Mesenteric fat pad (tissue), 1 donor: ENCODE measurements at regions not wholly inside any gene's neighbourhood (a gene's known extent, or its start where the extent isn't known, plus 50 kb on each side); places are given as distances from the start of the nearest gene placed in this dataset.

Source experiments
- DNase-seq: peaks from one replicate; pipeline ENCODE4 v3.0.0-alpha.2; 2020; ENCODE audit warnings: low spot score
- donor health status: DM: yes; HTN: yes; CAD: no.

DNA sequence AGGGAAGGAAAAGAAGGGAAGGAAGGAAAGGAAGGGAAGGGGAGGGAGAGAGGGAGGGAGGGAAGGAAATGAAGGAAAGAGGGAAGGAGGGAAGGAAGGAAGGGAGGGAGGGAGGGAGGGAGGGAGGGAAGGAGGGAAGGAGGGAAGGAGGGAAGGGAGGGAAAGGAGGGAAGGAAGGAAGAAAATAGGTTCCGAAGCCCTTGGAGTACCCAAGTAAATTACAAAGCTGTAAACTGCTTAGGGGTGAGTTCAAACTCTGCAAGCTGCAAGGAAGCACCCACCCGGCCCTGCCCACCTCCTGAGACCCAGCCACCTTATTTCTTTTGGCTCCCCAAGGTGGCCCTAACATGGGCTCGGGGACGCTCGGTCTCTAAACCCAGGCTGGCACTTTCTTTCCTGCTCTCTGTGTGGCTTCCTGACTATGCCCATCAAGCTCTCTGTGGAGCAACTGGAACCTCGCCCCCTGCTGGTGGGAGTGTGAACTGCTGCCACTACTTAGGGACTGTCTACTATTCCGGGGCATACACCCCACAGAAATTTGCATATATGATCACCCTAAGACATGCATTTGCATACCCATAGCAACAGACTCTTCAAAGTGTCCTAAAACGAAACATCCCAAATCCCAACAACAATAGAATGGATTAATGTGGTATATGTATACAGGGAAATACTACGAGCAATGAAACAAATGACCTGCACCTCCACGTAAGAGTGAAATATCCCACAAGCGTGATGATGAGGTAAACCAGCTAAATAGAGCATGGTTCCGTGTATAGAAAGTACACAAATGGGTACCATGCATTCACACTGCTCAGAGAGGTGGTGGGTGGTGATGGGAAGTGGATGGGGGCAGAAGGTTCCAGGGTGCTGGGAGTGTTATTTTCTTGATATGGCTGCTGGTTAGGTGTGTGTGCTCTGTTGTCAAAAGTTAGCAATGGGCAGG is 151.7 kb upstream of the TBL1X start:
- DNase-seq, result no peak

DNA sequence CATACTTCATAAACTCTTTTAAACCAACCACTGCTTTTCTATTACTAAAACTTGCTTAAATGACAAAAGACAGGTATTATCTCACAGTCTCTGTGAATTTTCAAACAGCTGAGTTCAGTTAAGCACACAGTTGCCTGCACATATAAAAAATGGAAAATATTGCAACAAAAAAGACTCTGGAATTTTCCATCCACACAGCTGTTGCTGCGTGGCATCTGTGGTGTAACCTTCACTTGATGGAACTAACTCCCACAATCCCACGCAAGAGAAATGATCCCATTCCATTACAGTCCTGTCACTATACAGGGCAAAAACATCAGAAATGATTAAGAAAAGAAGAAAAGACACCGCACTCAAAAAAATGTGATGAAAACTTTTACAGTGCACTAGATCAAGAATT is 149.8 kb upstream of the TBL1X start:
- DNase-seq, result no peak

DNA sequence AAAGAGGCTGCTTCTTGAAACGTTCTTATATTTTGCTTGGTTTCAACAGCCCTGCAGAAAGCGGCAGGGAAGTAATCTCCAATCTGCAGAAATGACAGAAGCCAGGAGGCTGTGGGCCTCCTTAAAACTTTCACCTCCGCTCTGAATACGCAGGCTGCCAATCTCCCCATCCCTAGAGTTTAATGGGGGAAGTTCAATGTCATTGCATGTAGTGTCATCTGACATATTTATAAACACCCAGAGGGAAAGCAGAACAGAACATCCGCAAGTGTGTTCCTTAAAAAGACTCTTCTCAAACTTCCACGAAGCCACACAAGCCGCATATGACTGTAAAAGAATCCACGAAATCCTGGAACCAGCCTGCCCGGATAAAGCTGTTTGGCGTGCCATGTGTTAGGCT is 148.8 kb upstream of the TBL1X start:
- no peak for DNase-seq

DNA sequence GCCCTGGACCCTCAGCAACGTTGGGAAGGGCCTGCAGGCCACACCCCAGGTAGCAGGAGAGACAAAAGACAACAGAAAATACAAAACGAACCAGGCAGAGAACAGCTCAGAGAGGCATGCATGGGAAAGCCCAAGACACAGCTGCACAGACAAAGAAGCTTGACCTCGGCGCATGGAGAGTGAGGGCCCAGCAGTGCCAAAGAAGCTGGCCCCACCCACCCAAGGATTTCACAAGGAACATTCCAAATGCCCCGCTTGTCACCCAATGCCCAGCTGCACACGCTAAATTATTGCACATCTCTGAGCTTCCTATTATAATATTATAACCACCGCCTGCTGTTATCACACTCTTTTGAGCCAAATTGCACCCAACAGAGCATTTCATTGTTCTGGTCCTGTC is 147.7 kb upstream of the TBL1X start:
- DNase-seq, result no peak

DNA sequence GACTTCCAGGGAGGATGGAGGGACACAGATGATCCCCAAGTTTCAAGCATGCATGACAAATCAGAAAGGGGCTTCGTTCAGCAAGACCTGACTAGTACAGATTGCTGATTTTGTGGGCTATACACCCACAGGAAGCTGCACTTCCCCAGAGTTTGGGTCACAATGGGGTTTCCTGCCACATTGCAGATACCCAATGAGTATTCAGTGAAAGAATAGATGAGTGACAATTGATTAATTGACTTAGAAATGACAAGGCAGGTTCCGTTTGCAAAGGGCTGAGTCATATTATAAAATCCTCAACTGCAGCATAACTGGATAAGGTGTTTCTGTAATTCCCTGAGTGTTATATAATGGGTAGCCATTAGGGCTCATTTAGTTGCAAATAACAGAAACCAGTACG is 146.6 kb upstream of the TBL1X start:
- no peak for DNase-seq

DNA sequence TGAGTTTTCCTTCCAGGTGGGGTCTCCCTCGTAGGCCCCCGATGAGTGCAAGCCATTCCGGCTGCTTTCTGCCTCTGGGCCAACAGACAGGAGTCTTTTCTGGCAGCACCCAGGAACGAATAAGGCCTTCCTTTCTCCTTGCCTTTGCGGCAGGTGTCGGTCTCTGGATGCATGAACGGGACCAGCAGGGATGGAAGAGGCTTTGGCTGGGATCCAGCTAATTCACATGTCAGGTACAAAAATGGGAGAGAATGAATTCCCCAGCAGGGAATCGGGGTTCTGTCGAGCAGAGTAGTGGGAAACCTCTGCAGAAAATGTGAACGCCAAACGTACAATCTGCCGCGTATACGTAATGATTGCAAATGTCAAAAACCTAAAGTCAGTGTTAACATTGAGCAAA is 146.1 kb upstream of the TBL1X start:
- DNase-seq, result no peak

DNA sequence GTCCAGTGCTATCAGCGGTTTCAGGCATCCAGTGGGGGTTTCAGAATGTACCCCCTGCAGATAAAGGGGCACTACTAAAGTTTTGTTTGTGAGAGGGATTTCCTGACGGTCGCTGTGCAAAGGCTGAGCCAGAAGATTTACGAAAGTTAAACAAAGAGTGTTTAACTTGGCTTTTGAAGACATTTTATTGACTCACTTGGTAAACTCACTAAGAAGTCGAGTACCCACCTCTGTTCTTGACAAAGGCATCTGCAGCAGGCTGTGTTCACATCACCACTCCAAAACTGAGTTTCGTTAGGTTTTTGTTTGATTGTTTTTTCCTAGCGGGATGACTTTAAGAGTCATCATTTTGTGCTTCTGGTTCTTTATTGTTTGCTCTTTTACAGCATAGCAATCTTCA is 143.9 kb upstream of the TBL1X start:
- no peak for DNase-seq

DNA sequence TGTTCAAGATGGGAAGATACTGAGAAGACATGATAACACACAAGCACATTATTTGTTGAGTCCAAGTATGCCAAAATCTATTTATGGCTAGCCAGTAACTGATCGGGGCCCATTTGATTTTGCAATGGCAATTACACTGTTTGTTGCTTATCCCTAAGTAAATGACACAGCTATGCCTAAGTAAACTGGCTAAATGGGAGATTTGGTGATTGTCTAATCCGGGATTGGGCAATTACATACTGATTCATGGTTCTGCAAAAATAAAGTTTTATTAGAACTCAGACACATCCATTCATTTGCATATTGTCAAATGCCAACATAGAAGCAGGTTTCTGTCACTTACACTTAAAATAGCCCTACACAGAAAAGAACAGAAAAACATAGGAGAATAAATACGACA is 140.2 kb upstream of the TBL1X start:
- DNase-seq, result no peak

DNA sequence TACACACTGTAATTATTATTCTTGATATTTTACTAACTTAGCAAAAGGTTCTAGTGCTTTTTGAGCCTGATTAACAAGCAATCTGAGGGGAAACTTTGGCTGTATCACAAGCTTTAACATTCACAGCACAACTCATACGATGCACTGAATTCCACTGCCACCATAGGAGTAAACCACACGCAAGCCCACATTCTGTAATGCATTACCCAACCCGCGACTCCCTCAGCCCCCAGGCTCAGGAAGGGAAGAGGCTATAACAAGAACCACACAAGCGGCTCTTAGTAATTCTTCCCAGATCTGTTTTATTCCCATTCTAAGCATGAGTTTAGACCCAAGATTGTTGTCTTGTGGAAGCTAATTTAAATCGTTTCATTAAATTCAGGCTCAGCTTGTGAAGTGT is 138.5 kb upstream of the TBL1X start:
- DNase-seq, result no peak

DNA sequence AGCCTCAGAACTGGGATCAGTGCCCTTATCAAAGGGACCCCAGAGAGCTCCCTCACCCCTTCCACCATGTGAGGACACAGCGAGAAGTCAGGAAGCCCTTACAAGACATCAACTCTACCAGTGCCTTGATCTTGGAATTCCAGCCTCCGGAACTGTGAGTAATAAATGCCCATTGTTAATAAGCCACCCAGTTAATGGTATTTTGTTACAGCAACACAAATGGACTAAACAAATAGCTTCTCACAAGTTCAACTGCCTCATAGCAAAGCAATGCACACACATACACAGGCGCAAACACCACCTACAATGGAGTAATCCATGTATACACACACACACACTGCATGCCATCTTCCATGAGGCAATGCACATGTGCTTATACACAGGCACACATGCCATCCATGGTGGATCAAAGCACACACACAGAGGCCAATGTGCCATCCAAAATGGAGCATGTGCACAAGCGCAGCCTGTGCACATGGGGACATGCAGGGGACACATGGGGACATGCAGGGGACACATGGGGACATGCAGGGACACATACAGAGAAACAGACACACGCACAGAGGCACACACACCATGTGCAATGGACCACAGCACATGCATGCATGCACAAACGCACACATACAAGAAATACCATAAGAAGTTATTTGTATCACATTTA is 137.6 kb upstream of the TBL1X start:
- DNase-seq, result no peak

DNA sequence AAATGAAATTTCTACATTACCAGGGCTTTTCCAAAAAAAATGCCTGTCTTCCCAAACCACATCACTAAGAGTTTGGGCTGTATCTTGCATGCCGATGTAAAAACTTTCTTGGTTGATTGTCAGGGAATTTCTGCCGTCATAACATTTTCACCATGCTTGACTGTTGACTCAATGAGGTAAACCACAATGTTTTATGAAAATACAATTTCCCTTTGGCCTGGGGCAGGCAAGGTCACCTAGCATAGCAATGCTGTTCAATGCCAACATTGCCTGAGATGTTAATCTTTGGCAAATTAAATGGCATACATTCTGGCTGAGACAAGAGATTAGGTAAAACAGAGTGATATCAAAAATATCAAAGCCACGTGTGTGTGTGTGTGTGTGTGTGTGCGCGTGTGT is 137.1 kb upstream of the TBL1X start:
- no peak for DNase-seq

DNA sequence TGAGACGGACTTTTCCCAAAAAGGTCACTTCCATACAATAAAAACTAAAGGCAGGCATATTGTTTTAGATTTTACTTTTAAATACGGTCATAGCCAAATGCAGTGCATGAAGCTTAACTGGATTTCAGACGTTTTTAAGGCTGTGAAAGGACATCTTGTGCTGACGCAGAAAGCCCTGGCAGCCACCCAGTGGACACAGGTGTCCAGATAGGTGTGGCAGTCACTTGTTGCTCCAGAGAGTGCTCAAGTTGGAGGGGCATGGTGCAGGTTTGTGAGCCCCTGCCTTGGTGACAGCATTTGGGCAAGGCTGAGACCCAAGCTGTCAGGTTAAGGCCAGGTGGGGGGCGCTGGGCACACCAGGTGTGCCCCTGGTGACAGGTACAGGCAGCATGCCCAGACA is 135.8 kb upstream of the TBL1X start:
- no peak for DNase-seq

DNA sequence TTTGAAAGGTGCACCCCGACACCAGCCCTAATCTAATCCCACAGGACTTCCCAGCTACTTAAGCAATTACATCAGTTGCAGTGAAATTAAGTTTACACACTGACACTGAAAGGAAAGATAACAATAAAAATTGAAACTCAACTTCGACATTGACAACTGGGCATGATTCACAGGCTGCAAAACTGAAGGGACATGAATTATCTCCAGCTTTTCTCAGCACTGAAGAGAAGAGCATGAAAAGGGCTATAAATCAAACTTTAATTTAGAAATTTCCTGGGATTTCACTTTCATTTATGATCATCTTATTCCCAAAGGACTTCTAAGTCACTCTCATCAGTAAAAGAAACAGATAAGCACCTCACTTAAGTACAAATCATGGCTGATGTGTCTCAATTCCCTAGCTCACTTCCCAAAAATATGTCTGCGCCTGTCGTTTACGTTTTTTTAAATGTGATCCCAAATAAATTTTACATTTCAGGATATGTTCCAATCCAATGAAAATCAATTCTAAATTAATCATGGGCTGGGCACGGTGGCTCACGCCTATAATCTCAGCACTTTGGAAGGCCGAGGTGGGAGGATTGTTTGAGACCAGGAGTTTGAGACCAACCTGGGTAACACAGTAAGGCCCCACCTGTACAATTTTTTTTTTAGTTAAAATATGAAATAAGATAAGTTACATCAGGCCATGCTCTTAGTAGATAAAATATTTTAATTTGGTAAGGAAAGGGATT is 134.4 kb upstream of the TBL1X start:
- DNase-seq, result no peak

DNA sequence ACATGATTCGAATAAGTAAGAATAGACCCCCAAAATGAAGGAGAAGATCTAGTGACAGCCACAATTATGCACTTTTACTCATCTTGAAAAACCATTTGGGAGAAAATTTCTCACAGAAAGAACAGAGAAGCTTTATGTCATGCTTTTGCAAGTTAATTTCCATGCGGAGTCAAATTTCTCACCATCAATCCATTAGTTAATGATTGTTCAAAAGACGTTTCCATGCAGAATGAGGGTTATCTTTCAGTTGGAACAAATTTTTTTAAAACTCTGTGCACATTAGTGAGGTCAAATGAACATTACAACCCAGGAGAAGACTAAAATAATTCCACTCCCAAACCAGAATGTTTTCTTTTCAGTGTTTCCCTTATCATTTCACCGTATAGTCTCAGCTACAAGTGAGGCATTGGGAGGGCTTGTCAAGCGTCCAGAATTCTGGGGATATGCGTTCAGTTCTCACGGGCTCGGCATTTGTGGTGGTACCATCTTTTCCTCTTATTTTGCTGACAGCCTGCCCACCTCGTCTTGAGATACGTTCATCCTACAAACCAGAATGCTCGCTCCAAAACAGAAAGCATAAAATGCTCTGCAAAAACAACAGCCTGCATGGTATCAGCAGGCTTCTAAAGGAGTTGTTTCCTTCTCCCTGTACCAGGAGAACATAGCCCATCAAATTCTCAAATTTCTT is 130.8 kb upstream of the TBL1X start:
- no peak for DNase-seq

DNA sequence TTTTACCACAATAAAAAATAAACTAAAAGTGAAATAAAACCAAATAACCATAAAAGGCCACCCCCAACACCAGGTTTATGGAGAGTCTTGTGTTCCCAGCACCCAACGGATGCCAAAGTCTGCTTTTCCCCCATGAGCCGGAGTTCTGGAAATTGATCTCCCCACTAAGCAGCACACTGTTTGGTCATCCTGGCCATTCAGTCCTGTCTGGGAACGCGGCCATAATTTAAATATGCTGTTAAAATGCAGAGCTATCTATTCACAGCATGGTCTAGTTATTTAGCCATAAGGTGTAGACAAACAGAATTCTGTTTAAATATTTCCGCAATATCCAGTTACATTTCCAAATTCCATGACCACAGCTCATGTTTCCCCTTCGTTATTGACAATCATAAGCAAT is 129.6 kb upstream of the TBL1X start:
- DNase-seq, result no peak

DNA sequence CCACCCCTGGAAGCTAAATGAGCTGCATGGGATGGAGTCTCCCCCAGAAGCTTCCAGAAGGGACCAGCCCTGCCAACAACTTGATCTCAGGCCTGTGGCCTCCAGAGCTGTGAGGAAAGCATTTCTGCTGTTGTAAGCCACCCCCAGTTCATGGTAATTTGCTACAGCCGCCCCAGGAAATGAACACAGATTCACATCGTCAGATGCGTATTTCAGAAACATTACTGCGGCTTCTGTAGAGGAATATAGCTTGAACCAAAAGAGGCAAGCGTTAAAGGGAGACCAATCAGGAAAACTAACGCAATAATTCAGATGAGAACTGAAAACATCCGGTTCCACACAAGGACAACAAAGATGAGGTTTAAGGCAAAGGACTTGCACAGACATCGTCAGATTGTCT is 128.4 kb upstream of the TBL1X start:
- no peak for DNase-seq

DNA sequence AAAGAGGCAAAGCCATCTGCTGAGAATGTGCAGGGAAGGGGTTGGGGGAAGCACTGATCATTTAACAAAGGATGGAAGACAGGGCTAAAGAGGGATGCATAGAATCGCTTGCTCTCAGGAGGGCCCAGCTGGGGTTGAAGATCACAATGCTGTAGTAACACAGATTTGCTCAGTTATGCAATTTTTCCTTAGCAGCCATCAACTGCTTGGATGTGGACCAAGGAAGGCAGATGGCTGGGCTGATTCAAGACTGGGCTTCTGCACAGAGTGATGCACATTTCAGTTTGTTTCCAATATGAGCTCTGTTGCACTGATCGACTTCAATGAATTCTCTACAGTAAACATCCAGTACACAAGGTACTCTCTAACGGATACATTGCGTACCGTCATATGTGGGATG is 127.8 kb upstream of the TBL1X start:
- DNase-seq, result no peak

DNA sequence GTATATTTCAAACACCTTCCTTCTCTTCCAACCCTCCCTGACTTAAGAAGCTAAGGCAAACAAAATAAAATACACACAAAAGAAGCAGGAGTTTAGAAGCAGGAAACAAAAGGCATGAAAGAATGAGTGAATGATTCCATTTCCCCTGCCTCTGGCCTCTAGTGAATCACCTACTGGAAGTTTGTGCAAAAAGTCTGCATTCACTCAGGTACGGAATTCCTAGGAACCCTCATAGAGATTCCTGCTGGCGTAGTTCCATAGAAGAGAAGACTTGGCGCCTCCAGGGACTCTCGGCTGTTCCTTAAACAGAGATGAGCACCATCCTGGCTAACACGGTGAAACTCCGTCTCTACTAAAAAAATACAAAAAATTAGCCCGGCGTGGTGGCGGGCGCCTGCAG is 125.9 kb upstream of the TBL1X start:
- DNase-seq, result no peak

DNA sequence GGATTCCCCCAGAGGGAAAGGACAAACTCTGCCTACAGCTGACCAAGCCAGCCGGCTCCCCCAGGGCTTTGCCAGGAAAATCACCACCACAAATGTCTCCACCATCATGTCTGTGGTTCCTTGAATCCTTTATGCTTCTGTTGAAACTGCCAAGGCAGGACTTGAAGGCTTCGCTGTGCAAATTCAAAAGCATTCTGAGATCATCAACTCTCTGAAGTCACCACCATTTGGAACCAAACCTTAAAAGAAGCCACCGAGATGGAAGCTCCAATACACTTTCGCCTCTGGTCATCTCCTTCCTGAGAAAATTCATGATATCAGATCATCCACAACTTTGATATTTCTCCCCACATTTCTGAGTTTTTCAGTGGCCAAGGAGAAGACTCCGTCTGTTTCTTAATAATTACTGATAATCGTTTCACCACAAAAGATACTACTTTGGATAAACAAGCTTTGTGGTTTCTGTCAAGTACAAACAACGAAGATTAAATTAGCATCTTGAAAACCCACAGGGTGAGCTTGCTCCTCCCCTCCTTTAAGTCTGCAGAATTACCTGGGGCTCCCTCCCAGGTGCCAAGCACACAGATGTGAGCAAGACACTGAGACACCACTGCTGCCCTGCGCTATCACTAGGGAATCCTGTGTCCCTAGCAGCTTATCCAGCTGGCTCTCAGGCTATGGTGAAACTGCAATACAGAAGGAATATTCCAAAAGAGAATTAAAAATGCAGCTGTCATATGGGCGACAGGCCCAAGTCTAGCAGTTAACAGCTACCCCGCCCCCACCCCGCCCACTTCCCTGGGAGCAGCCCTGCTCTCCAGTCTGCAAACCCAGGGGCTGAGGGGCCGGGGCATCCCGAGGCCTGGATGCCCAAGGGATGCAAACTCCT is 125.0 kb upstream of the TBL1X start:
- no peak for DNase-seq

DNA sequence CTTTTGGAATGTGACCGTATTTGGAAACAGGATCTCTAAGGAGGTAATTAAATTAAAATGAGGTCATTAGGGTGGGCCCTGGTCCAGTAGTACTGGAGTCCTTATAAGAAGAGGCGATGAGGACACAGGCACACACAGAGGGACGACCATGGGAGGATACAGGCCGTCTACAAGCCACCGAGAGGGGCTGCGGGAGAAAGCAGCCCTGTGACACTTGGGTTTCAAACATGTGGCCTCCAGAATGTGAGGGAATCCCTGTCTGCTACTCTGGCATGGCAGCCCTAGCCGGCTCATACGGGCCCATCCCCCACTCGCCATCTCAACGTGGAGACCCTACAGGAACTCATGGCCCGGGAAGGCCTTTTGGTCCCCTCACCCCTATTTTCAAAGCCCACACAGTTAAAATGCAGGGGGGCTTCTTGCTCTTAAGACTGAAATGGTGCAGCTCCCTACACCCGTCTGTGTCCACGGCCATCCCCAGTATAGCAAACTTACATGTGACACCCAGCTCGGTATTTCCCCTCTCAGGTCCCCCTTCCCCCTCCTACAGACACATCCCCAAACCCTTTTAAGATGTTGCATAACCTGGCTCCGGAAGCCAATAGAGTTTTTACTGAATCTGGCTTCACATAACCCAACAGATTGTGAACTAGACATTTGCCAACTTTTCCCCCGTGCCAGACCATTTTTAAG is 124.1 kb upstream of the TBL1X start:
- DNase-seq, result no peak
